Caco-2 (cell line): ENCODE measurements at regions not wholly inside any gene's neighbourhood (a gene's known extent, or its start where the extent isn't known, plus 50 kb on each side); places are given as distances from the start of the nearest gene placed in this dataset.

Experiments
- BruUV-seq: library from RNA; stranded (reverse); fragments of 400-500 nt; replicated peaks from 2 replicates; lab custom pipeline; 2021; lab: Mats Ljungman, UMichigan
- CTCF ChIA-PET: fragments of 300-600 bp; sonication (Branson Sonifier 250); formaldehyde crosslinking; loops from one replicate; lab custom pipeline; 2022; ENCODE audit warnings: antibody characterized with exemption; lab: Charles Lee
- POLR2A ChIA-PET: fragments of 300-600 bp; sonication (Branson Sonifier 250); formaldehyde crosslinking; loops from one replicate; lab custom pipeline; 2022; ENCODE audit warnings: antibody characterized with exemption; lab: Charles Lee
- DNase-seq, 2 experiments: peaks; one replicate each; pipeline versions ENCODE4 v3.0.0 to v3.0.0-alpha.2; 2020 to 2022
- H3K27me3 ChIP-seq: replicated peaks from 2 replicates; pipeline ENCODE4 v1.6.0; 2011; ENCODE audit warnings: low read length; ENCODE audit not compliant: control insufficient read depth, insufficient read depth
- H3K36me3 ChIP-seq: 2 replicates; pipeline ENCODE4 v1.5.1; 2011; ENCODE audit warnings: low read length; ENCODE audit not compliant: control insufficient read depth, insufficient read depth
- H3K4me1 ChIP-seq: fragments of 250-450 bp; sonication (Bioruptor Pico); 2 replicates; pipeline ENCODE4 v1.5.1; 2020; ENCODE audit warnings: mild to moderate bottlenecking
- H3K4me3 ChIP-seq: 2 replicates; pipeline ENCODE4 v1.5.1; 2011; ENCODE audit warnings: low read depth, mild to moderate bottlenecking, control low read depth, low read length
- H3K9me3 ChIP-seq: fragments of 250-450 bp; sonication (Bioruptor Pico); 2 replicates; pipeline ENCODE4 v1.5.1; 2020; ENCODE audit warnings: mild to moderate bottlenecking, moderate library complexity
- H3K27ac Mint-ChIP-seq: one replicate; pipeline ENCODE4 v1.8.0; 2022; ENCODE audit warnings: mixed read lengths; ENCODE audit not compliant: unreplicated experiment
- H3K27me3 Mint-ChIP-seq: one replicate; pipeline ENCODE4 v1.8.0; 2022; ENCODE audit warnings: mixed read lengths; ENCODE audit not compliant: insufficient read depth, unreplicated experiment
- H3K36me3 Mint-ChIP-seq: one replicate; pipeline ENCODE4 v1.8.0; 2022; ENCODE audit warnings: mild to moderate bottlenecking, mixed read lengths; ENCODE audit not compliant: insufficient read depth, unreplicated experiment
- H3K4me1 Mint-ChIP-seq: one replicate; pipeline ENCODE4 v1.8.0; 2022; ENCODE audit warnings: low read depth, mixed read lengths; ENCODE audit not compliant: unreplicated experiment
- H3K4me3 Mint-ChIP-seq: one replicate; pipeline ENCODE4 v1.8.0; 2022; ENCODE audit warnings: mild to moderate bottlenecking, moderate library complexity, mixed read lengths; ENCODE audit not compliant: unreplicated experiment
- H3K9me3 Mint-ChIP-seq: one replicate; pipeline ENCODE4 v1.8.0; 2022; ENCODE audit warnings: mixed read lengths; ENCODE audit not compliant: unreplicated experiment
- intact Hi-C: fragments of 100-400 bp; cut with micrococcal nuclease; formaldehyde crosslinking; loops from one replicate; pipeline ENCODE4 v1.10.0; 2022; ENCODE audit not compliant: unreplicated experiment
- TF ChIP-seq, protein P1 (sequence below), 2 experiments: fragments of 200-600 bp in 1 of 2; IDR thresholded peaks; 1 replicate in 1 of 2; 2 replicates in 1 of 2; pipeline versions ENCODE4 v1.5.1 to v1.8.0; 2011 to 2022; ENCODE audit warnings: antibody characterized with exemption in 1 of 2, control low read depth in 1 of 2, inconsistent platforms in 1 of 2, low read depth in 1 of 2, low read length in 1 of 2, mild to moderate bottlenecking in 1 of 2, moderate library complexity in 1 of 2; ENCODE audit not compliant: insufficient read depth in 1 of 2, severe bottlenecking in 1 of 2, unreplicated experiment in 1 of 2

DNA sequence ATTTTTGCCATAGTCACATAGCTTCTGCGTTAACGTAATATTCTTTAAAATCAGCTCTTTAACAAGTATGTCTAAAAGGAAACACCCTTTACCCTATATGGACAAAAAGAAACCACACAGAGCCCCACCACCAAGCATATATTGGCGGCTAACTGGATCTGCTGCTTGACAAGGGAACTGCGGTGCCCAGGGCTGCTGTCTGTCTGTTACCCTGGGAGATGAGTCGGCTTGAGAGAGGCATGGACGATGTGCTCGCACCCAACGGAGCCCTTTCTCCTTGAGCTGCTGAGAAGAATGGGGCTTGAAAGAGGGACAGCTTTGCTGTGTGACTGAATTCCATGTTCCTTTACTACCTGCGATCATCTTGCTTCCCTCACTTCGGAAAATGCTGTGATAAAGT, 158.6 kb upstream of the SHB start:
- no peaks in the 10 kb centered on the region for H3K27me3 ChIP-seq
- no peak for DNase-seq
- TSS peak; percentile 88 for BruUV-seq
- H3K36me3 ChIP-seq, result no peaks in the 10 kb centered on the region
- H3K27ac Mint-ChIP-seq, result peak overlapping the region; percentile 57
- POLR2A ChIA-PET, result no interaction called here
- H3K4me1 Mint-ChIP-seq, result peaks cover 16% of the 10 kb centered on the region
- H3K4me3 Mint-ChIP-seq, result peak overlapping the region; percentile 82
- no peaks in the 10 kb centered on the region for H3K9me3 Mint-ChIP-seq
- TF ChIP-seq, protein P1, sequence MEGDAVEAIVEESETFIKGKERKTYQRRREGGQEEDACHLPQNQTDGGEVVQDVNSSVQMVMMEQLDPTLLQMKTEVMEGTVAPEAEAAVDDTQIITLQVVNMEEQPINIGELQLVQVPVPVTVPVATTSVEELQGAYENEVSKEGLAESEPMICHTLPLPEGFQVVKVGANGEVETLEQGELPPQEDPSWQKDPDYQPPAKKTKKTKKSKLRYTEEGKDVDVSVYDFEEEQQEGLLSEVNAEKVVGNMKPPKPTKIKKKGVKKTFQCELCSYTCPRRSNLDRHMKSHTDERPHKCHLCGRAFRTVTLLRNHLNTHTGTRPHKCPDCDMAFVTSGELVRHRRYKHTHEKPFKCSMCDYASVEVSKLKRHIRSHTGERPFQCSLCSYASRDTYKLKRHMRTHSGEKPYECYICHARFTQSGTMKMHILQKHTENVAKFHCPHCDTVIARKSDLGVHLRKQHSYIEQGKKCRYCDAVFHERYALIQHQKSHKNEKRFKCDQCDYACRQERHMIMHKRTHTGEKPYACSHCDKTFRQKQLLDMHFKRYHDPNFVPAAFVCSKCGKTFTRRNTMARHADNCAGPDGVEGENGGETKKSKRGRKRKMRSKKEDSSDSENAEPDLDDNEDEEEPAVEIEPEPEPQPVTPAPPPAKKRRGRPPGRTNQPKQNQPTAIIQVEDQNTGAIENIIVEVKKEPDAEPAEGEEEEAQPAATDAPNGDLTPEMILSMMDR (IDR thresholded peaks at IDR 0.05; ENCODE audit: insufficient read depth in 1 of 2, low read depth in 1 of 2, low read length in 1 of 2, severe bottlenecking in 1 of 2, unreplicated experiment in 1 of 2), result no peak
- peaks cover 13% of the 10 kb centered on the region for H3K36me3 Mint-ChIP-seq
- intact Hi-C loops, result loop anchor here (5.0 kb wide), 1 partner anchor 65 kb away; no protein-coding TSS in a partner anchor
- H3K4me3 ChIP-seq, result no peak overlapping the region
- no peaks in the 10 kb centered on the region for H3K27me3 Mint-ChIP-seq
- H3K4me1 ChIP-seq, result peaks cover 35% of the 10 kb centered on the region
- CTCF ChIA-PET, result no interaction called here
- no peaks in the 10 kb centered on the region for H3K9me3 ChIP-seq

DNA sequence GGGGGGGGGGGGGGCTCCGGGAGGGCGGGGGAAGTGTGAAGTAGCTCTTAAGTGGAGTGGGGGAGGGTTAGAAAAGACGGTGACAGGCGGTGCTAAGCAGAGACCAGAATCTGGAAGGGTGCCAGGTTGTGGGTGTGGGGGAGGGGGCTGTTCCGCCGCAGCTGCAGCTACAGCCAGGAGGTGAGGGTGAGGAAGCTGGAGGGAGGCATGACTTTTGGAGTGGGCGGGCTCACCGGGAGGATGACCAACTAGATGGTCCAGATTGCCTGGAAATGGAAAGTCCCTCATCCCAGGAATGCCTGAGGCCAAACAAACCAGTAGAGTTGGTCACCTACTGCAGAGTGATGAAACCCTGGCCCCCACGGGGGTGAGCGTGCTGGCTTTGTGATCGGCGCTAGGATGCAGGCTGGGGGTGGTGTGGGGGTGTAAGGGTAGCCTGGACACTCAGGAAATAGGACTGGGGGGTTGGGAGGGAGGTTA, 158.1 kb upstream of the SHB start:
- Histone ChIP-seq H3K4me3 (peak overlapping the region; percentile 25), H3K4me1 (peaks cover 30% of the 10 kb centered on the region), H3K27me3 (no peaks in the 10 kb centered on the region), H3K9me3 (peaks cover 4% of the 10 kb centered on the region; the same call in 1 of the 2 replicates), H3K36me3 (no peaks in the 10 kb centered on the region)
- peak overlapping the region; percentile 82 for H3K4me3 Mint-ChIP-seq
- peaks cover 10% of the 10 kb centered on the region for H3K4me1 Mint-ChIP-seq
- peak; percentile 92 to 98 for DNase-seq
- no TSS peak for BruUV-seq
- TF ChIP-seq, protein P1 (IDR thresholded peaks at IDR 0.05; ENCODE audit: insufficient read depth in 1 of 2, low read depth in 1 of 2, low read length in 1 of 2, severe bottlenecking in 1 of 2, unreplicated experiment in 1 of 2), result no peak
- H3K27me3 Mint-ChIP-seq, result no peaks in the 10 kb centered on the region
- ChIA-PET POLR2A (interaction anchor here (0.6 kb wide), 1 partner anchor 408 kb away, joined by 3 read pairs; no protein-coding TSS in a partner anchor), CTCF (no interaction called here)
- H3K36me3 Mint-ChIP-seq, result peaks cover 7% of the 10 kb centered on the region
- H3K9me3 Mint-ChIP-seq, result peaks cover 5% of the 10 kb centered on the region
- peak overlapping the region; percentile 57 for H3K27ac Mint-ChIP-seq
- intact Hi-C loops, result loop anchor here (5.0 kb wide), 1 partner anchor 65 kb away; no protein-coding TSS in a partner anchor

DNA sequence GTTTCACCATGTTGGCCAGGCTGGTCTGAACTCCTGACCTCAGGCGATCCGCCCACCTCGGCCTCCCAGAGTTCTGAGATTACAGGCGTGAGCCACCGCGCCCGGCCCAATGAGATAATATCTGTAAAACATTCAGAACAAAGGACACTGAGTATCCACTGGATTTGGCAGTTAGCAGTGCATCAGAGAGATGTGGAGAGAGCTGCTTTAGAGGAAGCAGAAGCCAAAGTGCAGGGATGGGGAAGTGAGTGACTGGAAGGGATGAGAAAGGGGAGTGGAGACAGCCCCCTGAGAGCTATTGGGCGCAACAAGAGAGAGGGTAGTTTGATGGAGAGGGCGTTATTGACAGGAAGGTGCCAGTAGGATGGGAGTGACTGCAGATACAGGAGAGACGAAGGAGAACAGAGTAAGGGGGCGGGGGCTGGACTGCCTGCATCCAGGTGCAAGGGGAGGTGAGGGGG, 157.5 kb upstream of the SHB start:
- Histone ChIP-seq H3K36me3 (no peaks in the 10 kb centered on the region), H3K4me3 (peak overlapping the region; percentile 25), H3K4me1 (peaks cover 26% of the 10 kb centered on the region), H3K27me3 (no peaks in the 10 kb centered on the region), H3K9me3 (peaks cover 5% of the 10 kb centered on the region; the same call in 1 of the 2 replicates)
- DNase-seq, result peak; percentile 52 to 74
- no peaks in the 10 kb centered on the region for H3K27me3 Mint-ChIP-seq
- H3K4me3 Mint-ChIP-seq, result peak overlapping the region; percentile 82
- H3K4me1 Mint-ChIP-seq, result peaks cover 8% of the 10 kb centered on the region
- peaks cover 5% of the 10 kb centered on the region for H3K36me3 Mint-ChIP-seq
- ChIA-PET CTCF (no interaction called here), POLR2A (interaction anchor here (0.6 kb wide), 1 partner anchor 407 kb away, joined by 3 read pairs; no protein-coding TSS in a partner anchor)
- intact Hi-C loops, result loop anchor here (5.0 kb wide), 1 partner anchor 64 kb away; no protein-coding TSS in a partner anchor
- TF ChIP-seq, protein P1 (IDR thresholded peaks at IDR 0.05; ENCODE audit: insufficient read depth in 1 of 2, low read depth in 1 of 2, low read length in 1 of 2, severe bottlenecking in 1 of 2, unreplicated experiment in 1 of 2), result no peak
- peaks cover 10% of the 10 kb centered on the region for H3K9me3 Mint-ChIP-seq
- peak overlapping the region; percentile 57 for H3K27ac Mint-ChIP-seq
- no TSS peak for BruUV-seq
